HT-29 (cell line): ENCODE measurements at regions not wholly inside any gene's neighbourhood (a gene's known extent, or its start where the extent isn't known, plus 50 kb on each side); places are given as distances from the start of the nearest gene placed in this dataset.
"Not testable (repeated sequence)": the region's sequence is repeated elsewhere in the genome, so short reads cannot be mapped to it uniquely, and the experiment has no call there.

Source experiments
- DNase-seq: peaks from one replicate; pipeline ENCODE4 v3.0.0-alpha.2; 2015; ENCODE audit warnings: low spot score

GRCh38 chr17:54191261-54191660 is 368.5 kb downstream of the KIF2B start:
- no peak for DNase-seq

GRCh38 chr17:54194268-54194667 is 371.5 kb downstream of the KIF2B start:
- DNase-seq: no peak

GRCh38 chr17:54196751-54197150 is 374.0 kb downstream of the KIF2B start:
- DNase-seq: no peak

- DNase-seq: not testable (repeated sequence)
These were observed 378.7 kb downstream of the KIF2B start for GRCh38 chr17:54201380-54201779.

GRCh38 chr17:54220829-54221228 is 398.1 kb downstream of the KIF2B start:
- no peak for DNase-seq

- no peak for DNase-seq
These were observed 398.8 kb downstream of the KIF2B start for GRCh38 chr17:54221499-54221898.

DNA sequence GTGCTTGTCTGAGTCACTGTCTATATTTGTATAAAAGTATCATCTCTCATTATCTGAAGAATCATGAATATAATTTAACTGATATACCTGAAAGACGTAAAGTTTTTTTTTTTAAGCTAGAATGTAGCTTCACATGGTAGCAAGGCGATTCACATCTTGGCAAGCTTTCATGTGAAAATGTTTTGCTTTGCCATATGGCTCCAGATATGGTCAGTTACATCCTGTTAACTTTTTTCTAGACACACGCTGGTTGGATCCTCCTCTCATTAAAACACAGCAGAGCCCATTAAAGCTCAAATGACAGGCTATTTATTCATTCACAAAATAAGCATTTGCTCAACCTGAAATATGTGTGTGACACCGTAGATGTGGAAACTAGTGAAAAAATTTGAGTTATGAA is 412.8 kb downstream of the KIF2B start:
- DNase-seq: no peak

- DNase-seq: no peak
These were observed 415.3 kb downstream of the KIF2B start for GRCh38 chr17:54237911-54238515.

GRCh38 chr17:54239291-54239690 is 416.6 kb downstream of the KIF2B start:
- DNase-seq: no peak

DNA sequence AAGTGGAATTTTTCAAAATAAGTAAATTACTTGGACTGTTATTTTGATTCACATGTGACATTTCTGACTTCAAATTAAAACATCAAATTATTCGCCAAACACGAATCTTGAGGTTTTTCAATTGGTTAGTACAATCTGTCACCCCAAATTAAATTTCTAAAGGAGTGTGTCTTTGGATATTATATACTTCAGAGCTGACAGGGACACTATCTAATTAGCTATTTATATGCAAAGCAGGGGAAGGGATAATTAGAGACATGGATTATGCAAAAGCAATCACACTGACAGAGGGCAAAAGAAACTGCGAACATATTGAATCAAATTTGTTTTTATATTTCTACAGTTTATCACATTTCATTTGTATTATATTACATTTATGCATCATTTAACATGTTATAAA is 433.0 kb downstream of the KIF2B start:
- DNase-seq: no peak

- no peak for DNase-seq
These were observed 433.7 kb downstream of the KIF2B start for GRCh38 chr17:54256401-54256929.

GRCh38 chr17:54257440-54257839 is 434.7 kb downstream of the KIF2B start:
- DNase-seq: no peak

DNA sequence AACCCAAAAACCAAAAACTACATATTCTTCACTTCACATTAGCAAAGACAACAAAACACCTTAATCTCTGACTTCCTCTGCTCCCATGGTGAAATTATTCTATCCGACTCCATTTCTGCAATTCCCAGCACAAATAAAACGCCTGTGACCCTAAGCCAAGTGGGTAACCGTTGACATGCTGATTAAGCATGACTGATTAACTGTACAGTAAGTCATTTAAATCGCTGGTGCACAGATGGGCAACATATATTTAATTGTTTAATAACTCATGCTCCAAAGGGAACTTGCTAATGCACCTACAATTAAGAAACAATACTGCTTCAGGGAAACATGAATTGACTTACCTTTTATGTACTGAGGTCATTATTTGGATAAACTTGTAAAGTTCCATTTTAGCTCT is 436.7 kb downstream of the KIF2B start:
- no peak for DNase-seq

DNA sequence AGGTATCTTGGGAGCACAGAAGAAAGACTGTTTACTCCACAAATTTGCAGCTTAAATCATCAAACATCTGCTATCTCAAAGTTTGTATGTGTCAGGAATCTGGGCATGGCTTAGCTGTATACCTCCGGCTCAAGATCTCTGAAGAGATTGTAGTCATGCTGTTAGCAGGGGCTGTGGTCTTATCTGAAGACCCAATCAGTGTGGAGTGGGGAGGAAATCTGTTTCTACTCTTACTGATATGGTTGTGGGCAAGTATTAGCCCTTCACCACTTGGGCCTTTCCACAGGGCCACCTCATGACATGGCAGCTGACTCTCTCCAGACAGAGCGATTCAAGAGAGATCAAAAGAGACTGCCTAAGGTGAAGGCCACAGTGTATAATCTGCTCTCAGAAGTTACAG is 438.7 kb downstream of the KIF2B start:
- no peak for DNase-seq

DNA sequence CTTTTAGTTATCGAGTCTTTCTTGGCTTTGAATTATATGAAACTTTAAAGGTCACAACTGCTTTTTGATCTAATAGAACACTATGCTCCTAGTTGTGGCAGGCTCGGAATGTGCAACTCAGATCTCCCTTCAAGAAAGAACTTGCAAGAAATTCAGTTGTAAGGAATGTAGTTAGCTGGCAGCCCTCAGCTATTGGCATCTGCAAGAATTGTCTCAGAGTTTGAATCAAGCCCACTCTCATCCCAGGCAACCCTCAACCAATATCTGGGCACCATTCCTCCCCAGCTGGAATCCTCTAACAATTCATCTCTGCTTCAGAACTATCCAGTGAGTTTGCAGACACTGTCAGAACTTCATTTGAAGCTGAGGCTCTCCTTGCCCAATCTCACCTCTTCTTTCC is 447.2 kb downstream of the KIF2B start:
- DNase-seq: no peak

GRCh38 chr17:54270499-54270898 is 447.8 kb downstream of the KIF2B start:
- no peak for DNase-seq

- no peak for DNase-seq
These were observed 455.1 kb downstream of the KIF2B start for GRCh38 chr17:54277868-54278267.

- no peak for DNase-seq
These were observed 458.0 kb downstream of the KIF2B start for GRCh38 chr17:54280741-54281140.

- no peak for DNase-seq
These were observed 460.2 kb downstream of the KIF2B start for GRCh38 chr17:54282886-54283285.

- no peak for DNase-seq
These were observed 484.6 kb downstream of the KIF2B start for GRCh38 chr17:54307351-54307750.

DNA sequence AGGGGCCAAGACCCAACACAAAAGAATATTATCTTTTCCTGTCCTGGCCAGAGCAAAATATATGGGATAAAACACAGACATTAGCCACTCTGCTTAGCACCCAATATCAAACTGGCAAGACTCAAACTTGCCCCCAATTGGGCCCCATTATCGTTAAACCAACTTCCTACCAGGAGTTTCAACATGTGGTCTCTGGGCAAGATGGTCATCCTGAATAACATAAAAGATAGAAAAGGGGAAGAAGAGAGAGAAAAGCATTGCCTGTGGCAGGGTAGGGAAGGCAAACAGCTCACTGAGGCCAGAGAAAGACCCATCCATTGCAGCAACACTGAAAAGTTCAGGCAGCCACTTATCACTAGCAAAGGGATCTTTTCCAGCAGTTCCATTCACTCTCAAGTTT is 502.1 kb downstream of the KIF2B start:
- no peak for DNase-seq

GRCh38 chr17:54339731-54340130 is 517.0 kb downstream of the KIF2B start:
- no peak for DNase-seq

DNA sequence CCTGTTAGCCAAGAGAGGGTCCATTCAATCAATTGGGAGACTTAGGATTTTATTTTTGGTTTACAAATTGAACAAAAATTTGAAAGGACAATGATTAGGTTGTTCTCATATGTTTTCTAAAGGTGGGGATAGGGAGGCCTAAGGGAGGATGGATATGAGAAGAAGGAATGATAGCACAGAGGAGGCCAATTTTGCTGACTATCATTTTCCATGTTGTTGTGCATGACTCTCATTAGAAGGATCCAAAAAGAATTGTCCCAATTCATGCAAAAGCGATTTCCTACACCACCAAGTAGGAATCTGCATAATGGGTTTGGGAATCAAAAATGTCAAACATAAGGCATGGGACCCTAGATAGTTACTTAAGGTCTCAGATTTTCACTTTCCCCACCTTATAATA is 524.8 kb downstream of the KIF2B start:
- DNase-seq: no peak

- DNase-seq: no peak
These were observed 525.5 kb downstream of the KIF2B start for GRCh38 chr17:54348234-54348633.
